ENCODE measurements at regions not wholly inside any gene's neighbourhood (a gene's known extent, or its start where the extent isn't known, plus 50 kb on each side); places are given as distances from the start of the nearest gene placed in this dataset.
"Not testable (repeated sequence)": the region's sequence is repeated elsewhere in the genome, so short reads cannot be mapped to it uniquely, and the experiment has no call there.

GRCh38 chr13:48823526-48823925 is 152.2 kb upstream of the FNDC3A start:
- TF ChIP-seq SPI1, POLR2AphosphoS5, TAF1 (IDR thresholded peaks at IDR 0.05; ENCODE audit: low read depth, low read length): not testable (repeated sequence)

Measured in GM12891 (cell line).